ENCODE measurements at regions not wholly inside any gene's neighbourhood (a gene's known extent, or its start where the extent isn't known, plus 50 kb on each side); places are given as distances from the start of the nearest gene placed in this dataset.

GRCh38 chr18:49701190-49701589 lies 112.1 kb downstream of the ACAA2 start:
- TF ChIP-seq, protein P1, sequence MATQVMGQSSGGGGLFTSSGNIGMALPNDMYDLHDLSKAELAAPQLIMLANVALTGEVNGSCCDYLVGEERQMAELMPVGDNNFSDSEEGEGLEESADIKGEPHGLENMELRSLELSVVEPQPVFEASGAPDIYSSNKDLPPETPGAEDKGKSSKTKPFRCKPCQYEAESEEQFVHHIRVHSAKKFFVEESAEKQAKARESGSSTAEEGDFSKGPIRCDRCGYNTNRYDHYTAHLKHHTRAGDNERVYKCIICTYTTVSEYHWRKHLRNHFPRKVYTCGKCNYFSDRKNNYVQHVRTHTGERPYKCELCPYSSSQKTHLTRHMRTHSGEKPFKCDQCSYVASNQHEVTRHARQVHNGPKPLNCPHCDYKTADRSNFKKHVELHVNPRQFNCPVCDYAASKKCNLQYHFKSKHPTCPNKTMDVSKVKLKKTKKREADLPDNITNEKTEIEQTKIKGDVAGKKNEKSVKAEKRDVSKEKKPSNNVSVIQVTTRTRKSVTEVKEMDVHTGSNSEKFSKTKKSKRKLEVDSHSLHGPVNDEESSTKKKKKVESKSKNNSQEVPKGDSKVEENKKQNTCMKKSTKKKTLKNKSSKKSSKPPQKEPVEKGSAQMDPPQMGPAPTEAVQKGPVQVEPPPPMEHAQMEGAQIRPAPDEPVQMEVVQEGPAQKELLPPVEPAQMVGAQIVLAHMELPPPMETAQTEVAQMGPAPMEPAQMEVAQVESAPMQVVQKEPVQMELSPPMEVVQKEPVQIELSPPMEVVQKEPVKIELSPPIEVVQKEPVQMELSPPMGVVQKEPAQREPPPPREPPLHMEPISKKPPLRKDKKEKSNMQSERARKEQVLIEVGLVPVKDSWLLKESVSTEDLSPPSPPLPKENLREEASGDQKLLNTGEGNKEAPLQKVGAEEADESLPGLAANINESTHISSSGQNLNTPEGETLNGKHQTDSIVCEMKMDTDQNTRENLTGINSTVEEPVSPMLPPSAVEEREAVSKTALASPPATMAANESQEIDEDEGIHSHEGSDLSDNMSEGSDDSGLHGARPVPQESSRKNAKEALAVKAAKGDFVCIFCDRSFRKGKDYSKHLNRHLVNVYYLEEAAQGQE (IDR thresholded peaks at IDR 0.05; ENCODE audit: insufficient read depth in 1 of 2, low read depth in 2 of 2, low read length in 2 of 2), result no peak
- TF ChIP-seq POLR2AphosphoS5 (IDR thresholded peaks at IDR 0.05; ENCODE audit: low read depth, low read length) (no peak), FOXP2 (optimal IDR thresholded peaks at IDR 0.05; ENCODE audit: borderline replicate concordance, extremely low read depth, extremely low read length, insufficient read depth) (no peak), TAF1 (IDR thresholded peaks at IDR 0.05; ENCODE audit: borderline replicate concordance, insufficient read depth, low read length) (no peak)

DNA sequence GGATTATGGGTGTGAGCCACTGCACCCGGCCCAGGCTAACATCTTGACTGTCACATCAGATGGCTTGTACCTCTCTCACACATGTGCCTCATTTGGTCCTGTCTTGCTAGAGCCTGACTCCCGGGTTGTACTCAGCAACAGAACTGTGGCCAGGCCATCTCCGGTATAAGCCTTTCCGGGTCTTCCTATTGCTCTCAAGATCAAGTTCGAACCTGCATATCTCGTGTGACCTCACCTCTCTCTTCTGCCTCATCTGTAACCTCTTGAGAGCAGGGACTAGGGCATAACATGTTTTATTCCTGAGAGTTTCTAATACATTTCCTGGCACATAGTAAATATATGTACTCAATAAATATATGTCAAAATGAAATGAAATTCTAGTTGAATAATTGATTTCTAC lies 114.0 kb downstream of the ACAA2 start:
- TF ChIP-seq, protein P1 (IDR thresholded peaks at IDR 0.05; ENCODE audit: insufficient read depth in 1 of 2, low read depth in 2 of 2, low read length in 2 of 2), result no peak
- no peak for TF ChIP-seq SIN3A (IDR thresholded peaks at IDR 0.05; ENCODE audit: borderline replicate concordance, insufficient read depth, low read length)
- TF ChIP-seq TAF1 (IDR thresholded peaks at IDR 0.05; ENCODE audit: borderline replicate concordance, insufficient read depth, low read length), result no peak
- no peak for TF ChIP-seq FOXP2 (optimal IDR thresholded peaks at IDR 0.05; ENCODE audit: borderline replicate concordance, extremely low read depth, extremely low read length, insufficient read depth)
- no peak for TF ChIP-seq POLR2AphosphoS5 (IDR thresholded peaks at IDR 0.05; ENCODE audit: low read depth, low read length)

DNA sequence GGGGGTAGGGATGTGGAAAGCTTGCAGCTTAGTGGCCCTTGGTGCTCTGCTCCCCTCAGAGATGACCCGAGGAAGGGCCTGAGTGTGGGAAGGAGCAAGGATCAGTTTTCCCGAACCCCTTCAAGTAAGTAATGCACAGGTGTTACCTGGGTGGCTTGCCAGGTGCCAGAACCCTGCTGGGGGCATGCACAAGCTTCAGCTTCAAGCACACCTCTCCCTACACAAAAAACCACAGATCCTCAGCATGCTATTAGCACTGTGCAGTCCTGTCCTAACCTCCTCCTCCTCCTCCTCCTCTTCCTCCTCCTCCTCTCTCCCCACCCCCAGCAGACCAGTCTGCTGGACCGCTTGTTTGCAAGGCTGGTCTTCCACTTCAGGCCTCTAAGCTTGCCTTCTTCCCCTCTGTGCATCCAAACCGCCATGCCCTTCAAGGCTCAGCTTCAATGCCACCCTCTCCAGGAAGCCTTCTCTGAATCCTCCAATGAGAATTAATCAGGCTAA lies 114.8 kb downstream of the ACAA2 start:
- TF ChIP-seq SIN3A (IDR thresholded peaks at IDR 0.05; ENCODE audit: borderline replicate concordance, insufficient read depth, low read length), result no peak
- no peak for TF ChIP-seq POLR2AphosphoS5 (IDR thresholded peaks at IDR 0.05; ENCODE audit: low read depth, low read length)
- no peak for TF ChIP-seq TAF1 (IDR thresholded peaks at IDR 0.05; ENCODE audit: borderline replicate concordance, insufficient read depth, low read length)
- TF ChIP-seq, protein P1 (IDR thresholded peaks at IDR 0.05; ENCODE audit: insufficient read depth in 1 of 2, low read depth in 2 of 2, low read length in 2 of 2), result no peak
- no peak for TF ChIP-seq FOXP2 (optimal IDR thresholded peaks at IDR 0.05; ENCODE audit: borderline replicate concordance, extremely low read depth, extremely low read length, insufficient read depth)

GRCh38 chr18:49697757-49698524 lies 115.4 kb downstream of the ACAA2 start:
- TF ChIP-seq TAF1 (IDR thresholded peaks at IDR 0.05; ENCODE audit: borderline replicate concordance, insufficient read depth, low read length) (no peak), FOXP2 (optimal IDR thresholded peaks at IDR 0.05; ENCODE audit: borderline replicate concordance, extremely low read depth, extremely low read length, insufficient read depth) (no peak), SIN3A (IDR thresholded peaks at IDR 0.05; ENCODE audit: borderline replicate concordance, insufficient read depth, low read length) (no peak), POLR2AphosphoS5 (IDR thresholded peaks at IDR 0.05; ENCODE audit: low read depth, low read length) (no peak)
- TF ChIP-seq, protein P1 (IDR thresholded peaks at IDR 0.05; ENCODE audit: insufficient read depth in 1 of 2, low read depth in 2 of 2, low read length in 2 of 2), result no peak

Measured in PFSK-1 (cell line).